K562 (cell line): ENCODE measurements at regions not wholly inside any gene's neighbourhood (a gene's known extent, or its start where the extent isn't known, plus 50 kb on each side); places are given as distances from the start of the nearest gene placed in this dataset.

Experiments
- ATAC-seq: fragments of 200-7000 bp; cut with Tn5 transposase; 3 replicates; pipeline ENCODE4 v1.9.1; 2020; ENCODE audit warnings: moderate library complexity
- BruUV-seq: library from RNA; stranded (reverse); fragments of 400-500 nt; replicated peaks from 2 replicates; lab custom pipeline; 2021; lab: Mats Ljungman, UMichigan
- CTCF ChIA-PET: fragments of 300-600 bp; formaldehyde crosslinking; extraction: SDS; loops from one replicate; lab custom pipeline; 2021; ENCODE audit warnings: low intra/inter-chr PET ratio; lab: Yijun Ruan, JAX
- POLR2A ChIA-PET: fragments of 300-600, 350-650 bp; sonication (Branson Sonifier 250); formaldehyde crosslinking; extraction: SDS; loops from one replicate; lab custom pipeline; 2021; ENCODE audit warnings: antibody characterized with exemption, inconsistent platforms; lab: Yijun Ruan, JAX
- DNase-seq, 4 experiments: peaks; one replicate each; pipeline versions ENCODE4 v3.0.0 to v3.0.0-alpha.2; 2011 to 2018; ENCODE audit warnings: low spot score in 3 of 4, mixed read lengths in 3 of 4; ENCODE audit errors: extremely low read depth in 1 of 4
- FAIRE-seq: peaks from 2 replicates; lab custom pipeline; 2011; peaks lifted over from hg19 to GRCh38; lab: Jason Lieb, UNC
- H2AFZ ChIP-seq: 2 replicates; pipeline ENCODE4 v1.6.0; 2011; ENCODE audit warnings: low read depth, low read length, control low read depth, inconsistent platforms
- H3K27ac ChIP-seq: fragments of 200-600 bp; 3 replicates; pipeline ENCODE4 v1.8.0; 2011; ENCODE audit warnings: low read depth, mild to moderate bottlenecking, control low read depth, inconsistent platforms, low read length, moderate library complexity, mixed read lengths; ENCODE audit errors: extremely low read depth
- H3K27me3 ChIP-seq, 2 experiments: fragments of 300-600 bp in 1 of 2; 2 replicates in 1 of 2; 3 replicates in 1 of 2; pipeline versions ENCODE4 v1.6.0 to v1.8.0; 2011; ENCODE audit warnings: inconsistent platforms in 2 of 2, low read length in 2 of 2, mild to moderate bottlenecking in 1 of 2, mixed read lengths in 1 of 2, moderate library complexity in 1 of 2; ENCODE audit not compliant: control insufficient read depth in 2 of 2, insufficient read depth in 2 of 2
- H3K36me3 ChIP-seq: fragments of 300-600 bp; 3 replicates; pipeline ENCODE4 v1.8.0; 2011; ENCODE audit warnings: mild to moderate bottlenecking, low read length, inconsistent platforms; ENCODE audit not compliant: control insufficient read depth, insufficient read depth
- H3K4me1 ChIP-seq, 2 experiments: fragments of 200-600 bp in 1 of 2; replicated peaks in 1 of 2; 2 replicates in 1 of 2; 3 replicates in 1 of 2; pipeline versions ENCODE4 v1.5.1 to v1.8.0; 2011; ENCODE audit warnings: inconsistent platforms in 2 of 2, low read length in 2 of 2, mild to moderate bottlenecking in 1 of 2, mixed read lengths in 1 of 2, moderate library complexity in 1 of 2; ENCODE audit not compliant: control insufficient read depth in 2 of 2, insufficient read depth in 2 of 2
- H3K4me2 ChIP-seq: 2 replicates; pipeline ENCODE4 v1.6.1; 2011; ENCODE audit warnings: low read length, control low read depth, inconsistent platforms, mixed read lengths; ENCODE audit not compliant: insufficient read depth
- H3K4me3 ChIP-seq: fragments of 200-600 bp; sonication (generic), shearing (Covaris generic); 2 replicates; pipeline ENCODE4 v1.5.1; 2016; ENCODE audit warnings: control low read depth, inconsistent platforms
- H3K79me2 ChIP-seq: fragments of 200-600 bp; 3 replicates; pipeline ENCODE4 v1.8.0; 2011; ENCODE audit warnings: low read length, inconsistent platforms; ENCODE audit not compliant: control insufficient read depth, insufficient read depth
- H3K9ac ChIP-seq, 2 experiments: 2 replicates each; pipeline versions ENCODE4 v1.6.0 to v1.6.1; 2011; ENCODE audit warnings: low read depth in 2 of 2, low read length in 2 of 2, control low read depth in 1 of 2, inconsistent platforms in 1 of 2, mild to moderate bottlenecking in 1 of 2, mixed read lengths in 1 of 2; ENCODE audit not compliant: insufficient read depth in 1 of 2
- H3K9me1 ChIP-seq: one replicate; pipeline ENCODE4 v1.6.0; 2011; ENCODE audit warnings: inconsistent platforms, mild to moderate bottlenecking, low read length, moderate library complexity; ENCODE audit not compliant: control insufficient read depth, insufficient read depth
- H3K9me3 ChIP-seq: replicated peaks from 2 replicates; pipeline ENCODE4 v1.5.1; 2011; ENCODE audit warnings: low read depth, low read length, inconsistent platforms; ENCODE audit not compliant: control insufficient read depth, insufficient read depth
- H4K20me1 ChIP-seq: replicated peaks from 2 replicates; pipeline ENCODE4 v1.6.1; 2011; ENCODE audit warnings: low read length, inconsistent platforms, mixed read lengths; ENCODE audit not compliant: control insufficient read depth, insufficient read depth
- BRD4 ChIP-seq: fragments of 200-600 bp; sonication (generic); IDR thresholded peaks from 2 replicates; pipeline ENCODE4 v1.6.1; 2017; ENCODE audit warnings: inconsistent platforms
- SMARCA5 ChIP-seq: fragments of 450-650 bp; IDR thresholded peaks from 2 replicates; pipeline ENCODE4 v1.6.1; 2016
- ZNF431 ChIP-seq: sonication (generic); formaldehyde crosslinking; IDR thresholded peaks from 2 replicates; pipeline ENCODE4 v1.8.0; 2022; ENCODE audit warnings: mild to moderate bottlenecking, missing genetic modification reagents
- WGBS: fragments of 100-300 bp; shearing (Covaris generic); methylation state at CpG from one replicate; pipeline ENCODE4 v1.1.6; 2016; ENCODE audit warnings: low coverage, mixed read lengths; ENCODE audit not compliant: insufficient coverage; ENCODE audit errors: missing lambda C conversion rate; 5-methylcytosine and 5-hydroxymethylcytosine counted together
- in situ Hi-C: fragments of 300-500 bp; cut with MboI; formaldehyde crosslinking; loops from 4 replicates; pipeline ENCODE4 v1.15.0; 2018; ENCODE audit warnings: inconsistent platforms, mixed read lengths
- intact Hi-C: fragments of 100-400 bp; cut with micrococcal nuclease; formaldehyde crosslinking; loops from 2 replicates; pipeline ENCODE4 v1.14.2; 2022
- TF ChIP-seq, protein P1 (sequence below), 3 experiments: IDR thresholded peaks in 2 of 3; conservative IDR thresholded peaks in 1 of 3; 2 replicates each; pipeline ENCODE4 v1.5.1; 2011 to 2012; ENCODE audit warnings: low read length in 3 of 3, mild to moderate bottlenecking in 3 of 3, control low read depth in 2 of 3, improper control_type of control experiment in 1 of 3, inconsistent platforms in 1 of 3, low read depth in 1 of 3, mixed read lengths in 1 of 3, moderate library complexity in 1 of 3; ENCODE audit not compliant: insufficient read depth in 2 of 3
- TF ChIP-seq, protein P2 (sequence below): fragments of 250-450 bp; sonication (Bioruptor Pico); IDR thresholded peaks from 2 replicates; pipeline ENCODE4 v1.4.0; 2020; ENCODE audit warnings: borderline replicate concordance

DNA sequence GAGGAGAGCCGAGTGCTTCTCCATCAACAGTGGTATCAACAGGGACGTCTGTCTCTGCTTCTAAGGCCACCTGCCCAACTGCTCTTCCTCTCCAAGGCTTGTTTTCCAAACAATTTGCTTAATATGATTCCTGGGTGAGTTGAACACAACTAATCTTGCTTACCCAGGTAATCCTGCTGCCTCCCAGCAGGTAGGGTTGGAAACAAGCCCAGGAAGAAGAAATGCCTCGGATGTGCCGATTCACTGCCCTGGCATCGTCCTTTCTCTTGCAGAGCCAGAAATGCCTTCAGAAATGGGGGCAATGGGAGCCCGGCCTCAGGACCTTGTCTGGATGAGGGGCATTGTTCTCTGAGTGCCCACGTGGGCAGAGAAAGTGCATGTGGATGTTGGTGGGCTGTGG lies 51.9 kb upstream of the C1QTNF9B start (continued):
- TF ChIP-seq SMARCA5, result no peak
- TF ChIP-seq, protein P1, sequence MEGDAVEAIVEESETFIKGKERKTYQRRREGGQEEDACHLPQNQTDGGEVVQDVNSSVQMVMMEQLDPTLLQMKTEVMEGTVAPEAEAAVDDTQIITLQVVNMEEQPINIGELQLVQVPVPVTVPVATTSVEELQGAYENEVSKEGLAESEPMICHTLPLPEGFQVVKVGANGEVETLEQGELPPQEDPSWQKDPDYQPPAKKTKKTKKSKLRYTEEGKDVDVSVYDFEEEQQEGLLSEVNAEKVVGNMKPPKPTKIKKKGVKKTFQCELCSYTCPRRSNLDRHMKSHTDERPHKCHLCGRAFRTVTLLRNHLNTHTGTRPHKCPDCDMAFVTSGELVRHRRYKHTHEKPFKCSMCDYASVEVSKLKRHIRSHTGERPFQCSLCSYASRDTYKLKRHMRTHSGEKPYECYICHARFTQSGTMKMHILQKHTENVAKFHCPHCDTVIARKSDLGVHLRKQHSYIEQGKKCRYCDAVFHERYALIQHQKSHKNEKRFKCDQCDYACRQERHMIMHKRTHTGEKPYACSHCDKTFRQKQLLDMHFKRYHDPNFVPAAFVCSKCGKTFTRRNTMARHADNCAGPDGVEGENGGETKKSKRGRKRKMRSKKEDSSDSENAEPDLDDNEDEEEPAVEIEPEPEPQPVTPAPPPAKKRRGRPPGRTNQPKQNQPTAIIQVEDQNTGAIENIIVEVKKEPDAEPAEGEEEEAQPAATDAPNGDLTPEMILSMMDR (IDR thresholded peaks at IDR 0.05 in 2 of 3, conservative IDR thresholded peaks at IDR 0.05 in 1 of 3; ENCODE audit: insufficient read depth in 2 of 3, low read depth in 1 of 3, low read length in 3 of 3), result no peak
- TF ChIP-seq, all 486 proteins: peak for 0

DNA sequence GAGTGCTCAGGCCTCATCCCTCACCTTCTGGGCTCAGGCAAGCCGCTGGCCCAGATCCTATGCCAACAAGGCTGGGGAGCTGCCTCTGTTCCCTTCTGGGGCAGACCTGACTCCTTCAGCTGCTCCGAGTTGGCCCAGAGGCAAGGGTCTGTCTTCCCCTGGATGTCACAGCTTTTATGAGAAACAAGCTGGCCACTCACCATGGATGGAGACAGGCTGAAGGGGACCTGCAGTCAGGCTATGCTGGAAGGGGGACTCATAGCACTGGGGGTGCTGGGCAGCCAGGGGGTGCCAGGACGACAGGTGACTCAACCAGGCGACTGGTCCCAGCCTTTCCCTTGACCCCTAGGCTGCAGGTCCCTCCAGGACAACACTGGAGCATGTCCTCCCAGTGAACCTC lies 52.4 kb upstream of the C1QTNF9B start:
- H2AFZ ChIP-seq, result no peak overlapping the region
- POLR2A ChIA-PET, result no interaction called here
- ATAC-seq (no peak), FAIRE-seq (no peak), DNase-seq (no peak)
- no peak overlapping the region for H3K4me2 ChIP-seq
- H3K79me2 ChIP-seq, result no peaks in the 10 kb centered on the region
- intact Hi-C loops (no loop called here), in situ Hi-C loops (no loop called here)
- H3K9me1 ChIP-seq, result no peaks in the 10 kb centered on the region
- no peak overlapping the region for H3K4me3 ChIP-seq
- peaks cover 0 to 9% of the 10 kb centered on the region in 2 experiments; a peak in 2 of 5 replicates for H3K4me1 ChIP-seq
- no peaks in the 10 kb centered on the region for H3K27me3 ChIP-seq
- 3% methylated on average over 4 of the region's 4 CpGs for WGBS
- no peaks in the 10 kb centered on the region for H3K9me3 ChIP-seq
- no peak overlapping the region for H3K9ac ChIP-seq
- H4K20me1 ChIP-seq, result no peaks in the 10 kb centered on the region
- TF ChIP-seq ZNF431 (CRISPR knock-in tag) (no peak), BRD4 (no peak)
- TF ChIP-seq, protein P2, sequence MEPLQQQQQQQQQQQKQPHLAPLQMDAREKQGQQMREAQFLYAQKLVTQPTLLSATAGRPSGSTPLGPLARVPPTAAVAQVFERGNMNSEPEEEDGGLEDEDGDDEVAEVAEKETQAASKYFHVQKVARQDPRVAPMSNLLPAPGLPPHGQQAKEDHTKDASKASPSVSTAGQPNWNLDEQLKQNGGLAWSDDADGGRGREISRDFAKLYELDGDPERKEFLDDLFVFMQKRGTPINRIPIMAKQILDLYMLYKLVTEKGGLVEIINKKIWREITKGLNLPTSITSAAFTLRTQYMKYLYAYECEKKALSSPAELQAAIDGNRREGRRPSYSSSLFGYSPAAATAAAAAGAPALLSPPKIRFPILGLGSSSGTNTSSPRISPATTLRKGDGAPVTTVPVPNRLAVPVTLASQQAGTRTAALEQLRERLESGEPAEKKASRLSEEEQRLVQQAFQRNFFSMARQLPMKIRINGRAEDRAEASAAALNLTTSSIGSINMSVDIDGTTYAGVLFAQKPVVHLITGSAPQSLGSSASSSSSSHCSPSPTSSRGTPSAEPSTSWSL (CRISPR knock-in tag), result no peak
- CTCF ChIA-PET, result no interaction called here
- BruUV-seq, result no TSS peak
- H3K27ac ChIP-seq, result no peak overlapping the region
- H3K36me3 ChIP-seq, result no peaks in the 10 kb centered on the region
